Breast epithelium (tissue), 4 donors: ENCODE measurements at regions not wholly inside any gene's neighbourhood (a gene's known extent, or its start where the extent isn't known, plus 50 kb on each side); places are given as distances from the start of the nearest gene placed in this dataset.

Experiments used
- DNase-seq, 2 donors: peaks; one replicate each; pipeline ENCODE4 v3.0.0-alpha.2; 2019; ENCODE audit warnings: low spot score in 2 of 2
- H3K27ac ChIP-seq, 2 donors: fragments of 200-600 bp; sonication (generic) in 1 of 2; one replicate each; pipeline ENCODE4 v1.5.1; 2016 to 2019; ENCODE audit warnings: mild to moderate bottlenecking in 1 of 2
- H3K27me3 ChIP-seq, 2 donors: fragments of 200-600 bp; sonication (generic) in 1 of 2; one replicate each; pipeline versions ENCODE4 v1.5.1 to v1.6.0; 2017 to 2019; ENCODE audit warnings: control low read depth in 1 of 2, mild to moderate bottlenecking in 1 of 2
- H3K36me3 ChIP-seq: fragments of 200-600 bp; one replicate; pipeline ENCODE4 v1.5.1; 2019
- H3K4me1 ChIP-seq, 2 donors: fragments of 200-600 bp; sonication (generic); one replicate each; pipeline ENCODE4 v1.5.1; 2016 to 2019; ENCODE audit warnings: control low read depth in 1 of 2
- H3K4me3 ChIP-seq, 3 donors: fragments of 200-600 bp; sonication (generic); 1 replicate in 2 of 3; 2 replicates in 1 of 3; pipeline ENCODE4 v1.5.1; 2016 to 2019; ENCODE audit warnings: mild to moderate bottlenecking in 3 of 3, moderate library complexity in 2 of 3
- H3K9me3 ChIP-seq, 2 donors: fragments of 200-600 bp; sonication (generic) in 1 of 2; one replicate each; pipeline ENCODE4 v1.5.1; 2016 to 2019; ENCODE audit warnings: control low read depth in 1 of 2
- POLR2A ChIP-seq: fragments of 450-650 bp; IDR thresholded peaks from one replicate; pipeline ENCODE4 v1.6.1; 2016; ENCODE audit warnings: antibody characterized with exemption, mild to moderate bottlenecking, moderate library complexity
- POLR2AphosphoS5 ChIP-seq, 3 donors: sonication (generic); formaldehyde crosslinking; IDR thresholded peaks; one replicate each; pipeline ENCODE4 v1.6.1; 2017; ENCODE audit warnings: antibody characterized with exemption in 3 of 3
- intact Hi-C: fragments of 100-400 bp; cut with DNase I; formaldehyde crosslinking; loops from one replicate; pipeline ENCODE4 v1.15.1; 2023; ENCODE audit warnings: low total_unique reads
- TF ChIP-seq, protein P1 (sequence below), 3 donors: fragments of 450-650 bp; IDR thresholded peaks; one replicate each; pipeline ENCODE4 v1.5.1; 2016 to 2017; ENCODE audit warnings: antibody characterized with exemption in 3 of 3, mild to moderate bottlenecking in 3 of 3, moderate library complexity in 3 of 3

DNA sequence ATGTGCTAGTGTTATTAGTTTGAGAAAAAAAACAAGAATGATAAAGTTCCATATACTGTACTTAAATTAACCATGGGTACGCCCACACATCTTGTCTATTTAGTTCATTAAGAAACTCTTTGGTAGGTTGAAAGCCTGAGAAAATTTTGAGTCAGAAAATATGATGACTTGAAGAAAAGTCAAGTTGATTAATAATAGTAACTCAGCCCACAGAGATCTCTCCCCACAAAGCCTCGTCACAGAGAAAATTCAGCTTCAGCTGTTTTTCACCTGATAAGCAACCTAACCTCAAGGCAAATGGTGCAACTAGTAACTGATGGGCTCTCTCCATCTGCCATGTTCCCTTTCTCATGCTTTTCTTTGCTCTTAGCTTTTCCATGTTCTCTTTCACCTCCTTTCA, 1021.6 kb downstream of the GATA3 start:
- Histone ChIP-seq H3K27ac (no peak overlapping the region), H3K27me3 (no peaks in the 10 kb centered on the region)
- TF ChIP-seq, protein P1, sequence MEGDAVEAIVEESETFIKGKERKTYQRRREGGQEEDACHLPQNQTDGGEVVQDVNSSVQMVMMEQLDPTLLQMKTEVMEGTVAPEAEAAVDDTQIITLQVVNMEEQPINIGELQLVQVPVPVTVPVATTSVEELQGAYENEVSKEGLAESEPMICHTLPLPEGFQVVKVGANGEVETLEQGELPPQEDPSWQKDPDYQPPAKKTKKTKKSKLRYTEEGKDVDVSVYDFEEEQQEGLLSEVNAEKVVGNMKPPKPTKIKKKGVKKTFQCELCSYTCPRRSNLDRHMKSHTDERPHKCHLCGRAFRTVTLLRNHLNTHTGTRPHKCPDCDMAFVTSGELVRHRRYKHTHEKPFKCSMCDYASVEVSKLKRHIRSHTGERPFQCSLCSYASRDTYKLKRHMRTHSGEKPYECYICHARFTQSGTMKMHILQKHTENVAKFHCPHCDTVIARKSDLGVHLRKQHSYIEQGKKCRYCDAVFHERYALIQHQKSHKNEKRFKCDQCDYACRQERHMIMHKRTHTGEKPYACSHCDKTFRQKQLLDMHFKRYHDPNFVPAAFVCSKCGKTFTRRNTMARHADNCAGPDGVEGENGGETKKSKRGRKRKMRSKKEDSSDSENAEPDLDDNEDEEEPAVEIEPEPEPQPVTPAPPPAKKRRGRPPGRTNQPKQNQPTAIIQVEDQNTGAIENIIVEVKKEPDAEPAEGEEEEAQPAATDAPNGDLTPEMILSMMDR (IDR thresholded peaks at IDR 0.05) = no peak
- TF ChIP-seq POLR2A (no peak), POLR2AphosphoS5 (IDR thresholded peaks at IDR 0.05) (no peak)

DNA sequence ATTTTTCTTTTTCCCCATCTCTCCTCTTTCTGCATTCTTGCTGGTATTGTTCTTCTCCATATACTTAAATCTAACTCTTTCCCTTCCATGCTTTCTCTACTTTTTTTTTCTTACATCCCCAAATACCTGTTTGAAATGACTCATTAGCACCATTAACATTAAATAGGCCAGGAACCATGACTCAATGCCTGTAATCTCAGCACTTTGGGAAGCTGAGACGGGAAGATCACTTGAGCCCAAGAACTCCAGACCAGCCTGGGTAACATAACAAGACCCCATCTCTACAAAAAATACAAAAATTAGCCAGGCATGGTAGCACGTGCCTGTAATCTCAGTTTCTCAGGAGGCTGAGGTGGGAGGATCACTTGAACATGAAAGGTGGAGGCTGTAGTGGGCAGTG, 1026.8 kb downstream of the GATA3 start:
- TF ChIP-seq, protein P1 (IDR thresholded peaks at IDR 0.05) = no peak
- TF ChIP-seq POLR2AphosphoS5 (IDR thresholded peaks at IDR 0.05) (no peak), POLR2A (no peak)
- Histone ChIP-seq H3K9me3 (no peaks in the 10 kb centered on the region), H3K36me3 (no peaks in the 10 kb centered on the region), H3K4me1 (no peaks in the 10 kb centered on the region), H3K27ac (no peak overlapping the region), H3K27me3 (no peaks in the 10 kb centered on the region), H3K4me3 (no peak overlapping the region)
- intact Hi-C loops = no loop called here
- DNase-seq = no peak

More for the DNA sequence above, 1021.6 kb downstream of the GATA3 start:
- intact Hi-C loops = no loop called here
- no peak overlapping the region for H3K4me3 ChIP-seq
- no peak for DNase-seq
- H3K36me3 ChIP-seq = no peaks in the 10 kb centered on the region
- no peaks in the 10 kb centered on the region for H3K9me3 ChIP-seq
- H3K4me1 ChIP-seq = no peaks in the 10 kb centered on the region

DNA sequence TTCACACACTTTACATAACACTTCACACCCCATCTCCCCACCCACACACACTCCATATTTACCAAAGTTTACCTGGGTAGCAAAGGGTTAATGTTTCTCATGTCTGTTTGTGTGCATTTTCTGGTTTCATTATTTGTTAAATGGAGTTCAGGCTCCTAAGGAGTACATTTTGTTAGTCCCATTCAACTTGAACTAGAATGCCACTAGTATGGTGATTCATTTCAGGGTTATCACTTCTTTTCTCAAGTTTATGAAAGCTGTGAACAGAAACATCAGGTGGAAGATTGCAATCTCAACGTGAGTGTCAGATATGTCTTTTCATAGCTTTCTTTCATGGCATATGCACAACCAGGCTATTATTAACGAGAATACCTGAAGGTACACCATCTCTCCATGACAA, 1027.5 kb downstream of the GATA3 start:
- TF ChIP-seq, protein P1 (IDR thresholded peaks at IDR 0.05) = no peak
- no peak for TF ChIP-seq POLR2A
- TF ChIP-seq POLR2AphosphoS5 (IDR thresholded peaks at IDR 0.05) = no peak

DNA sequence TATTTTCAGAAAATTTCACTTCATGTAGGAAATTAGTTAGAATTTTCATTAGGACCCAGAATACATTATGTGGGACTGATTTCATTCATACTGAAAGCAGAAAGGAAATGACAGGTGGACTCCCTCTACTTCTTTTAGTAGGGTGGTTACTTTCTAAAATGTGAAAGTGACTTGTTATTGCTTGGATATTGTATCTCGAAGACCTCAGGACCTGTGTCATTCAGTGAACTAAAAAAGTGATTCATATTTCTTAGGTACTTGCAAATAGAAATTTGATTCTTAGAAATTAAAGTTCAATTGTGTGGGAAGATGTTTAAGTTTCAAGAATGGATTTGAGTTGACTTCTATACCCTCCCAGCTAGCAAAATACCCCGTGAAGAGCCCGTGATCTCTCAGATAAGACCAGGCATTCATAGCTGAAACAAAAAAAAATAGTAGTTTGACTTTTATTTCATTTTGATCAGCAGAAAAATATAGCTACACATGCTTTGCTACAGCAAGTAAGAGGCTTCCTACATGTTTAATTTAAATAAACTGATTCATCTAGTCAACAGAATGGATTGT, 1037.1 kb downstream of the GATA3 start:
- no peak for DNase-seq
- Histone ChIP-seq H3K4me3 (no peak overlapping the region), H3K27ac (no peak overlapping the region), H3K9me3 (peaks cover 0 to 3% of the 10 kb centered on the region in 2 donors), H3K4me1 (no peaks in the 10 kb centered on the region), H3K36me3 (no peaks in the 10 kb centered on the region), H3K27me3 (no peaks in the 10 kb centered on the region)
- intact Hi-C loops = no loop called here
- no peak for TF ChIP-seq POLR2A
- TF ChIP-seq, protein P1 (IDR thresholded peaks at IDR 0.05) = no peak
- no peak for TF ChIP-seq POLR2AphosphoS5 (IDR thresholded peaks at IDR 0.05)

More for the DNA sequence above, 1027.5 kb downstream of the GATA3 start:
- no peaks in the 10 kb centered on the region for H3K36me3 ChIP-seq
- H3K4me3 ChIP-seq = no peak overlapping the region
- intact Hi-C loops = no loop called here
- DNase-seq = no peak
- no peaks in the 10 kb centered on the region for H3K4me1 ChIP-seq
- no peaks in the 10 kb centered on the region for H3K27me3 ChIP-seq
- no peak overlapping the region for H3K27ac ChIP-seq
- no peaks in the 10 kb centered on the region for H3K9me3 ChIP-seq

DNA sequence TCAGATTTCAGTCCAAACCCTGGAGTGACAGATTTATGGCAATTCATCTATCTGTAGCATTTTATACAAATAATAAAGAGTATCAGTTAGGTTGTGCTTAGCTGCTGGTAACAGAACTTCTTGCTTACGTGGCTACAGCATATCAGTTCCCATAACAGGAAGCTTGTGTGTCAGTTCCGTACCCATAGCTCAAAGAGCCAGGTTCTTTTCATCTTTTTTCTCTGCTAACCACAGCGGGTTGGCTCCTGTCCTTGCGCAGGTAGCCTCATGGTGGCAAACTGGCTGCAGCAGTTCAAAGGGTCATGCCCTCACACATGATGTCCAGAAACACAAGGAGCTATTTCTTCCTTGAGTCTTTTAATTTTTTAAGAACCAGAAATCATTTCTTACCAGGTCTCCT, 1041.8 kb downstream of the GATA3 start:
- H3K36me3 ChIP-seq = no peaks in the 10 kb centered on the region
- intact Hi-C loops = no loop called here
- no peaks in the 10 kb centered on the region for H3K4me1 ChIP-seq
- peaks cover 0 to 3% of the 10 kb centered on the region in 2 donors for H3K9me3 ChIP-seq
- H3K27me3 ChIP-seq = no peaks in the 10 kb centered on the region
- TF ChIP-seq, protein P1 (IDR thresholded peaks at IDR 0.05) = no peak
- no peak for TF ChIP-seq POLR2AphosphoS5 (IDR thresholded peaks at IDR 0.05)
- TF ChIP-seq POLR2A = no peak
- no peak overlapping the region for H3K4me3 ChIP-seq
- no peak for DNase-seq
- no peak overlapping the region for H3K27ac ChIP-seq
